HFFc6 (cell line): ENCODE measurements at regions not wholly inside any gene's neighbourhood (a gene's known extent, or its start where the extent isn't known, plus 50 kb on each side); places are given as distances from the start of the nearest gene placed in this dataset.

Experiments
- DNase-seq: peaks from one replicate; pipeline ENCODE4 v3.0.0-alpha.2; 2018
- H3K27ac Mint-ChIP-seq: 2 replicates; pipeline ENCODE4 v1.8.0; 2020; ENCODE audit warnings: mild to moderate bottlenecking, mixed read lengths
- H3K27me3 Mint-ChIP-seq: 2 replicates; pipeline ENCODE4 v1.8.0; 2021; ENCODE audit warnings: mild to moderate bottlenecking, moderate library complexity, mixed read lengths; ENCODE audit not compliant: insufficient read depth
- H3K36me3 Mint-ChIP-seq: 2 replicates; pipeline ENCODE4 v1.8.0; 2021; ENCODE audit warnings: low read depth, mixed read lengths
- H3K4me1 Mint-ChIP-seq: 2 replicates; pipeline ENCODE4 v1.8.0; 2020; ENCODE audit warnings: low read depth, mixed read lengths
- H3K4me3 Mint-ChIP-seq: 2 replicates; pipeline ENCODE4 v1.8.0; 2020; ENCODE audit warnings: mild to moderate bottlenecking, moderate library complexity, mixed read lengths
- H3K9me3 Mint-ChIP-seq: 2 replicates; pipeline ENCODE4 v1.8.0; 2020; ENCODE audit warnings: mild to moderate bottlenecking, mixed read lengths
- CTCF ChIP-seq: fragments of 200-600 bp; sonication (generic); IDR thresholded peaks from 2 replicates; pipeline ENCODE4 v1.5.0; 2021; ENCODE audit warnings: antibody characterized with exemption, mild to moderate bottlenecking

GRCh38 chr11:115900111-115900510, 395.9 kb upstream of the CADM1 start:
- H3K27ac Mint-ChIP-seq, result no peak overlapping the region
- peaks cover 55% of the 10 kb centered on the region for H3K9me3 Mint-ChIP-seq
- H3K4me3 Mint-ChIP-seq, result no peak overlapping the region
- peaks cover 2% of the 10 kb centered on the region for H3K27me3 Mint-ChIP-seq
- peaks cover 7% of the 10 kb centered on the region for H3K36me3 Mint-ChIP-seq
- no peaks in the 10 kb centered on the region for H3K4me1 Mint-ChIP-seq
- no peak for TF ChIP-seq CTCF
- no peak for DNase-seq

- H3K36me3 Mint-ChIP-seq, result no peaks in the 10 kb centered on the region; the same call in 1 of the 2 replicates
Observed at GRCh38 chr11:115897707-115898106, 393.5 kb upstream of the CADM1 start.

GRCh38 chr11:115896084-115896483, 391.9 kb upstream of the CADM1 start:
- TF ChIP-seq CTCF, result no peak
- Mint-ChIP-seq H3K9me3 (peaks cover 42% of the 10 kb centered on the region), H3K4me3 (no peak overlapping the region), H3K36me3 (no peaks in the 10 kb centered on the region; the same call in 1 of the 2 replicates), H3K27me3 (peaks cover 2% of the 10 kb centered on the region), H3K4me1 (no peaks in the 10 kb centered on the region), H3K27ac (no peak overlapping the region)
- DNase-seq, result no peak

More at GRCh38 chr11:115897707-115898106, 393.5 kb upstream of the CADM1 start:
- no peak for DNase-seq
- Mint-ChIP-seq H3K9me3 (peaks cover 45% of the 10 kb centered on the region), H3K27me3 (peaks cover 2% of the 10 kb centered on the region), H3K4me1 (no peaks in the 10 kb centered on the region), H3K4me3 (no peak overlapping the region), H3K27ac (no peak overlapping the region)
- no peak for TF ChIP-seq CTCF

- no peak overlapping the region for H3K4me3 Mint-ChIP-seq
- H3K36me3 Mint-ChIP-seq, result no peaks in the 10 kb centered on the region
- H3K9me3 Mint-ChIP-seq, result peaks cover 39% of the 10 kb centered on the region
- no peak for TF ChIP-seq CTCF
- H3K27ac Mint-ChIP-seq, result no peak overlapping the region
- H3K27me3 Mint-ChIP-seq, result peaks cover 2% of the 10 kb centered on the region
- no peak for DNase-seq
- H3K4me1 Mint-ChIP-seq, result no peaks in the 10 kb centered on the region
Observed at GRCh38 chr11:115895594-115895993, 391.4 kb upstream of the CADM1 start.

GRCh38 chr11:115894176-115894575, 390.0 kb upstream of the CADM1 start:
- no peak for DNase-seq
- Mint-ChIP-seq H3K4me3 (no peak overlapping the region), H3K4me1 (no peaks in the 10 kb centered on the region), H3K36me3 (0 out of 2 replicates have a peak, but pooled peaks cover 3% of the 10 kb centered on the region), H3K27me3 (peaks cover 2% of the 10 kb centered on the region), H3K9me3 (peaks cover 35% of the 10 kb centered on the region), H3K27ac (no peak overlapping the region)
- no peak for TF ChIP-seq CTCF
